Loucy (cell line): ENCODE measurements at regions not wholly inside any gene's neighbourhood (a gene's known extent, or its start where the extent isn't known, plus 50 kb on each side); places are given as distances from the start of the nearest gene placed in this dataset.

Source experiments
- H2AFZ ChIP-seq: fragments of 200-600 bp; sonication (generic); 2 replicates; pipeline ENCODE4 v1.6.0; 2016; ENCODE audit warnings: antibody characterized with exemption, mild to moderate bottlenecking, low read length, moderate library complexity
- H3F3A ChIP-seq: fragments of 200-600 bp; 2 replicates; pipeline ENCODE4 v1.6.0; 2016; ENCODE audit warnings: antibody characterized with exemption, low read depth, mild to moderate bottlenecking
- H3K27me3 ChIP-seq: fragments of 200-600 bp; sonication (generic); 2 replicates; pipeline ENCODE4 v1.6.1; 2014; ENCODE audit warnings: low read length, mild to moderate bottlenecking; ENCODE audit not compliant: insufficient read depth, poor library complexity, severe bottlenecking
- H3K36me3 ChIP-seq: fragments of 200-600 bp; sonication (generic); 2 replicates; pipeline ENCODE4 v1.6.1; 2016; ENCODE audit warnings: low read length; ENCODE audit not compliant: insufficient read depth
- H3K4me1 ChIP-seq: fragments of 200-600 bp; sonication (generic); 2 replicates; pipeline ENCODE4 v1.5.1; 2014; ENCODE audit warnings: low read length, mild to moderate bottlenecking; ENCODE audit not compliant: insufficient read depth, poor library complexity, severe bottlenecking
- H3K4me2 ChIP-seq: fragments of 200-600 bp; sonication (generic); 2 replicates; pipeline ENCODE4 v1.6.0; 2014; ENCODE audit warnings: antibody characterized with exemption, low read length, low read depth, mild to moderate bottlenecking; ENCODE audit not compliant: poor library complexity, severe bottlenecking
- H3K4me3 ChIP-seq: fragments of 200-600 bp; sonication (generic); 2 replicates; pipeline ENCODE4 v1.5.1; 2014; ENCODE audit warnings: low read length, mild to moderate bottlenecking, mixed read lengths; ENCODE audit not compliant: poor library complexity, severe bottlenecking
- H3K79me2 ChIP-seq: fragments of 200-600 bp; sonication (generic); 2 replicates; pipeline ENCODE4 v1.6.1; 2014; ENCODE audit warnings: low read length; ENCODE audit not compliant: insufficient read depth
- H3K9ac ChIP-seq: fragments of 200-600 bp; sonication (generic); 2 replicates; pipeline ENCODE4 v1.6.0; 2014; ENCODE audit warnings: mild to moderate bottlenecking, low read depth, low read length, moderate library complexity; ENCODE audit not compliant: poor library complexity, severe bottlenecking
- H3K9me2 ChIP-seq: fragments of 200-600 bp; sonication (generic); replicated peaks from 2 replicates; pipeline ENCODE4 v1.6.1; 2016; ENCODE audit warnings: low read depth, low read length, mixed read lengths
- H3K9me3 ChIP-seq: fragments of 200-600 bp; sonication (generic); 2 replicates; pipeline ENCODE4 v1.6.1; 2014; ENCODE audit warnings: mild to moderate bottlenecking, antibody characterized with exemption, low read length, low read depth; ENCODE audit not compliant: insufficient read depth
- H4K20me1 ChIP-seq: fragments of 200-600 bp; sonication (generic); 2 replicates; pipeline ENCODE4 v1.6.0; 2014; ENCODE audit warnings: antibody characterized with exemption, low read length, mild to moderate bottlenecking; ENCODE audit not compliant: insufficient read depth, poor library complexity, severe bottlenecking
- EZH2phosphoT487 ChIP-seq: fragments of 200-600 bp; IDR thresholded peaks from 2 replicates; pipeline ENCODE4 v1.6.1; 2018; ENCODE audit warnings: antibody characterized with exemption, mild to moderate bottlenecking, moderate library complexity, borderline replicate concordance
- TF ChIP-seq, protein P1 (sequence below): fragments of 200-600 bp; sonication (generic); conservative IDR thresholded peaks from 2 replicates; pipeline ENCODE4 v1.5.1; 2014; ENCODE audit warnings: mild to moderate bottlenecking, antibody characterized with exemption, low read length

DNA sequence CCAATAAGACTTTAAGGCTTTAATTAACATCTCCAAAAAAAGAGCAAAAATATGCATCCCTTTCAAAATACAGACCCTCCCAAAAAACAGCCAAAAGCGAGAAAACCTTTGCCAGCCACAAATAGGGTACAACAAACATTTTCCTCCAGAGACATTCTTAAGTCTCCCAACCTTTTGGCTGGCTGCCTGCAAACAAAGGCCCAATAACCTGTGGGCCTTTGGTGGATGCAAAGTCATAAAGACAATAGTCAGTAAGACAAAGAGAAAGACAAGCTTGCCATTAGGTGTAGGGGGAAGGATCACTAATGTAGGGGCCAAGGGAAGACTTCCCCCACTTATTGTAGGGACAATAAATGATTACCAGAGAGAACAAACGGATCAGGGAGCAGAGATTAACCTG is 215.5 kb upstream of the ZFP42 start:
- TF ChIP-seq, protein P1, sequence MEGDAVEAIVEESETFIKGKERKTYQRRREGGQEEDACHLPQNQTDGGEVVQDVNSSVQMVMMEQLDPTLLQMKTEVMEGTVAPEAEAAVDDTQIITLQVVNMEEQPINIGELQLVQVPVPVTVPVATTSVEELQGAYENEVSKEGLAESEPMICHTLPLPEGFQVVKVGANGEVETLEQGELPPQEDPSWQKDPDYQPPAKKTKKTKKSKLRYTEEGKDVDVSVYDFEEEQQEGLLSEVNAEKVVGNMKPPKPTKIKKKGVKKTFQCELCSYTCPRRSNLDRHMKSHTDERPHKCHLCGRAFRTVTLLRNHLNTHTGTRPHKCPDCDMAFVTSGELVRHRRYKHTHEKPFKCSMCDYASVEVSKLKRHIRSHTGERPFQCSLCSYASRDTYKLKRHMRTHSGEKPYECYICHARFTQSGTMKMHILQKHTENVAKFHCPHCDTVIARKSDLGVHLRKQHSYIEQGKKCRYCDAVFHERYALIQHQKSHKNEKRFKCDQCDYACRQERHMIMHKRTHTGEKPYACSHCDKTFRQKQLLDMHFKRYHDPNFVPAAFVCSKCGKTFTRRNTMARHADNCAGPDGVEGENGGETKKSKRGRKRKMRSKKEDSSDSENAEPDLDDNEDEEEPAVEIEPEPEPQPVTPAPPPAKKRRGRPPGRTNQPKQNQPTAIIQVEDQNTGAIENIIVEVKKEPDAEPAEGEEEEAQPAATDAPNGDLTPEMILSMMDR: no peak
- no peak for TF ChIP-seq EZH2phosphoT487
- Histone ChIP-seq H3F3A (no peaks in the 10 kb centered on the region), H3K4me2 (no peak overlapping the region), H3K4me3 (no peak overlapping the region), H3K79me2 (no peaks in the 10 kb centered on the region), H3K9me2 (no peaks in the 10 kb centered on the region), H3K9me3 (peaks cover 8% of the 10 kb centered on the region; the same call in 1 of the 2 replicates), H2AFZ (no peak overlapping the region), H3K27me3 (no peaks in the 10 kb centered on the region), H3K36me3 (no peaks in the 10 kb centered on the region), H3K9ac (no peak overlapping the region), H4K20me1 (no peaks in the 10 kb centered on the region), H3K4me1 (no peaks in the 10 kb centered on the region)

DNA sequence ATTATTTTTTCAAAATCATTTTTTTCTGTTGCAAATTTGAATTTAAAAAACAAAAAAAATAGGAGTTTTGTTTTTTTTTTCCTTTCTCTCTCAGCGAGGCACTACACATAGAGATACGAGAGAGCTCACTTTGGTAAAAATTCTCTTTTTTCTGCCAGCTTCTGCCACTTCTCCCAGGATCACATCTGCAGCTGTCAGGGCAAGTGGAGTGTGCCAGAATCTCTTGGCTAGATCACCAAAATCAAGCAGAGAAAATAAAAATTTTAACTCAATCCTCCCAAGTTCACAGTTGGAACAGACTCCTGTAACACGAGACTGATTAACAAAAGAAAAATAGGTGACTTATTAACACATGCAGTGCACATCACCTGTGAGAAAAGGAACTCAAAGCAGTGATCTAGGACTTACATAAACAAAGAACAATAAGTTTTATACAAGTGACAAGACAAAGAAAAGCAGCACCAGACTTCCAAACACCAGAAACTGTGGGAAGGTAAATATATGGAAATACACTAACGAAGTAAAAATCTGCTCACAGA is 213.2 kb upstream of the ZFP42 start:
- no peak overlapping the region for H3K4me2 ChIP-seq
- H3K27me3 ChIP-seq: no peaks in the 10 kb centered on the region
- TF ChIP-seq, protein P1: no peak
- no peak for TF ChIP-seq EZH2phosphoT487
- H3F3A ChIP-seq: no peaks in the 10 kb centered on the region
- H3K36me3 ChIP-seq: no peaks in the 10 kb centered on the region
- H3K9ac ChIP-seq: no peak overlapping the region
- no peaks in the 10 kb centered on the region for H3K4me1 ChIP-seq
- H2AFZ ChIP-seq: no peak overlapping the region
- H4K20me1 ChIP-seq: no peaks in the 10 kb centered on the region
- H3K79me2 ChIP-seq: no peaks in the 10 kb centered on the region
- peaks cover 8% of the 10 kb centered on the region; the same call in 1 of the 2 replicates for H3K9me3 ChIP-seq
- no peaks in the 10 kb centered on the region for H3K9me2 ChIP-seq
- H3K4me3 ChIP-seq: no peak overlapping the region

GRCh38 chr4:187786190-187786589 is 209.4 kb upstream of the ZFP42 start:
- Histone ChIP-seq H2AFZ (no peak overlapping the region), H3K79me2 (no peaks in the 10 kb centered on the region), H3K9me2 (no peaks in the 10 kb centered on the region), H3K9ac (no peak overlapping the region), H3K9me3 (no peaks in the 10 kb centered on the region; the same call in 1 of the 2 replicates), H3K27me3 (no peaks in the 10 kb centered on the region), H3K4me3 (no peak overlapping the region), H3K4me2 (no peak overlapping the region), H3K4me1 (no peaks in the 10 kb centered on the region), H3F3A (no peaks in the 10 kb centered on the region), H3K36me3 (no peaks in the 10 kb centered on the region), H4K20me1 (no peaks in the 10 kb centered on the region)
- TF ChIP-seq, protein P1: no peak
- TF ChIP-seq EZH2phosphoT487: no peak
